ENCODE measurements at regions not wholly inside any gene's neighbourhood (a gene's known extent, or its start where the extent isn't known, plus 50 kb on each side); places are given as distances from the start of the nearest gene placed in this dataset.

- Histone ChIP-seq H3K27ac (ENCODE audit: low read depth, low read length) (no peak overlapping the region), H4K5ac (ENCODE audit: insufficient read length, low read depth, low read length) (no peak overlapping the region), H2BK20ac (ENCODE audit: low read length) (no peak overlapping the region)
- no peak for TF ChIP-seq CHD7 (IDR thresholded peaks at IDR 0.05; ENCODE audit: insufficient replicate concordance, low read length)
Measured at GRCh38 chr4:159702200-159702599, 599.3 kb downstream of the RAPGEF2 start.

More at GRCh38 chr4:159702200-159702599, 599.3 kb downstream of the RAPGEF2 start:
- no peak overlapping the region for H4K8ac ChIP-seq (ENCODE audit: extremely low read depth, insufficient read depth, low read length)
- no peak overlapping the region for H3K56ac ChIP-seq (replicated peaks; ENCODE audit: insufficient read length, low read depth, low read length)
- H3K4ac ChIP-seq (replicated peaks; ENCODE audit: insufficient read length, low read depth, low read length): no peak overlapping the region
- H3K18ac ChIP-seq (ENCODE audit: extremely low read depth, low read length): no peak overlapping the region
- no peak for DNase-seq (ENCODE audit: low read depth in 1 of 2, low spot score in 2 of 2)
- H3K9me3 ChIP-seq (ENCODE audit: insufficient read depth in 2 of 2, low read depth in 1 of 2, low read length in 1 of 2): 0 out of 4 replicates have a peak, but pooled peaks cover 0 to 3% of the 10 kb centered on the region in 2 experiments
- H3K79me2 ChIP-seq (ENCODE audit: control insufficient read depth in 1 of 2, insufficient read depth in 2 of 2, low read length in 2 of 2): no peaks in the 10 kb centered on the region
- no peak overlapping the region for H4K91ac ChIP-seq (replicated peaks; ENCODE audit: insufficient read length, low read length)
- H2BK12ac ChIP-seq (ENCODE audit: low read depth, low read length): no peak overlapping the region
- no peak overlapping the region for H3K4me2 ChIP-seq (ENCODE audit: insufficient read depth in 1 of 2, low read depth in 2 of 2, low read length in 2 of 2)
- POLR2A ChIA-PET (ENCODE audit: partially characterized antibody): no interaction called here
- H3K9ac ChIP-seq (replicated peaks in 1 of 4; ENCODE audit: extremely low read depth in 1 of 4, low read depth in 3 of 4, low read length in 3 of 4): no peak overlapping the region
- no peaks in the 10 kb centered on the region for H3K36me3 ChIP-seq (ENCODE audit: control insufficient read depth in 2 of 4, insufficient read depth in 4 of 4, low read length in 3 of 4)
- no peaks in the 10 kb centered on the region for H3K27me3 ChIP-seq (replicated peaks in 1 of 4; ENCODE audit: control insufficient read depth in 3 of 4, extremely low read depth in 1 of 4, insufficient read depth in 3 of 4, low read length in 3 of 4)
- no peak for FAIRE-seq
- no peak overlapping the region for H2AK5ac ChIP-seq (ENCODE audit: low read depth, low read length)
- H2BK120ac ChIP-seq (replicated peaks; ENCODE audit: low read depth, low read length): no peak overlapping the region
- CTCF ChIA-PET (ENCODE audit: partially characterized antibody): interaction anchor here (0.6 to 1.1 kb wide), 3 partner anchors 14 to 62 kb away, joined by 3 read pairs; no protein-coding TSS in a partner anchor
- no peak overlapping the region for H3K4me3 ChIP-seq (ENCODE audit: extremely low read depth in 1 of 4, insufficient read depth in 2 of 4, low read depth in 3 of 4, low read length in 4 of 4)
- H3K4me1 ChIP-seq (replicated peaks in 1 of 4; ENCODE audit: control insufficient read depth in 3 of 4, insufficient read depth in 4 of 4, low read length in 3 of 4): no peaks in the 10 kb centered on the region
- no peak overlapping the region for H2BK5ac ChIP-seq (ENCODE audit: low read depth, low read length)
- H2BK15ac ChIP-seq (ENCODE audit: low read length): no peak overlapping the region
- no peaks in the 10 kb centered on the region for H3K79me1 ChIP-seq (ENCODE audit: low read depth, low read length)
- no peak overlapping the region for H3K23ac ChIP-seq (ENCODE audit: insufficient read length)
- no peak overlapping the region for H2AFZ ChIP-seq (ENCODE audit: low read length)
- H3K14ac ChIP-seq (ENCODE audit: insufficient read length): no peak overlapping the region
- H3K23me2 ChIP-seq (ENCODE audit: low read depth, low read length): no peaks in the 10 kb centered on the region
- no peaks in the 10 kb centered on the region for H4K20me1 ChIP-seq (replicated peaks in 1 of 2; ENCODE audit: control insufficient read depth in 1 of 2, insufficient read depth in 2 of 2, low read length in 2 of 2)
- 95% methylated on average over 2 of the region's 2 CpGs; no CpG with 5 or more reads in 1 of the 2 experiments for WGBS, 2 experiments (ENCODE audit: extremely low coverage in 1 of 2, insufficient coverage in 1 of 2, insufficient read length in 1 of 2, insufficient replicate concordance in 2 of 2, low coverage in 1 of 2, low lambda C conversion rate in 2 of 2, missing lambda C conversion rate in 1 of 2)

All from H1 (cell line).